HUES48 (cell line): ENCODE measurements at regions not wholly inside any gene's neighbourhood (a gene's known extent, or its start where the extent isn't known, plus 50 kb on each side); places are given as distances from the start of the nearest gene placed in this dataset.

ENCODE experiments used
- H3K27ac ChIP-seq: one replicate; pipeline ENCODE4 v1.7.0; 2013; ENCODE audit warnings: low read depth, low read length, inconsistent platforms
- H3K27me3 ChIP-seq: 2 replicates; pipeline ENCODE4 v1.6.1; 2013; ENCODE audit warnings: mild to moderate bottlenecking, low read length; ENCODE audit not compliant: control insufficient read depth, insufficient read depth
- H3K36me3 ChIP-seq: 2 replicates; pipeline ENCODE4 v1.6.1; 2013; ENCODE audit warnings: low read length; ENCODE audit not compliant: control insufficient read depth, insufficient read depth
- H3K4me1 ChIP-seq: 2 replicates; pipeline ENCODE4 v1.6.1; 2013; ENCODE audit warnings: mild to moderate bottlenecking, low read length; ENCODE audit not compliant: control insufficient read depth, insufficient read depth
- H3K4me3 ChIP-seq: 2 replicates; pipeline ENCODE4 v1.5.1; 2013; ENCODE audit warnings: mild to moderate bottlenecking, low read depth, low read length
- H3K9ac ChIP-seq: 2 replicates; pipeline ENCODE4 v1.6.1; 2013; ENCODE audit warnings: mild to moderate bottlenecking, low read depth, low read length, moderate library complexity
- H3K9me3 ChIP-seq: 2 replicates; pipeline ENCODE4 v1.6.1; 2013; ENCODE audit warnings: low read length; ENCODE audit not compliant: control insufficient read depth, insufficient read depth

DNA sequence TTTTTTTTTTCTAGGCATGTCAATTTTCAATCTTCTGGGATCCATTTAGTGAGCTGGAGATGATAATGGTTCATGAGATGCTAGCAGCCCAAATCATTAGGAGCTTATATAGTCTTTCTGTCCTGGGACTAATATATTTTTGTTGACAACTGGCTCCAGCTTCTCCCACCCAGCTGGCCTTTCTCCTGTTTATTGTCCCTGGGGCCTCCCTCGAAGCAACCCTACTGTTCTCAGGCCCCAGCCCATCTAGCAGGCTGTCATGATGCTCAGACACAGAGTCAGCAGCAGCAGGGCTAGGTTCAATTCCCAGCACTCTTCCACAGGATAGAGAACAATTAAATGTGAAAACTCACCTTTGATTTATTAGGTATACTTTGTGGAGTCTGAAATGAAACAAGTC lies 127.6 kb upstream of the MID1 start:
- Histone ChIP-seq H3K4me1 (peaks cover 35% of the 10 kb centered on the region), H3K9ac (no peak overlapping the region), H3K9me3 (no peaks in the 10 kb centered on the region), H3K27me3 (no peaks in the 10 kb centered on the region), H3K36me3 (no peaks in the 10 kb centered on the region), H3K4me3 (no peak overlapping the region), H3K27ac (no peak overlapping the region)

GRCh38 chrX:10749113-10749512 lies 128.7 kb upstream of the MID1 start:
- H3K4me1 ChIP-seq, result peaks cover 29% of the 10 kb centered on the region
- H3K27ac ChIP-seq, result no peak overlapping the region
- no peak overlapping the region for H3K4me3 ChIP-seq
- H3K27me3 ChIP-seq, result no peaks in the 10 kb centered on the region
- no peaks in the 10 kb centered on the region for H3K9me3 ChIP-seq
- no peak overlapping the region for H3K9ac ChIP-seq
- H3K36me3 ChIP-seq, result no peaks in the 10 kb centered on the region

GRCh38 chrX:10750581-10750980 lies 130.2 kb upstream of the MID1 start:
- Histone ChIP-seq H3K9ac (no peak overlapping the region), H3K4me1 (peaks cover 34% of the 10 kb centered on the region), H3K27ac (no peak overlapping the region), H3K4me3 (no peak overlapping the region), H3K27me3 (no peaks in the 10 kb centered on the region), H3K9me3 (no peaks in the 10 kb centered on the region), H3K36me3 (no peaks in the 10 kb centered on the region)

- no peak overlapping the region for H3K9ac ChIP-seq
- H3K9me3 ChIP-seq, result no peaks in the 10 kb centered on the region
- no peak overlapping the region for H3K27ac ChIP-seq
- H3K36me3 ChIP-seq, result no peaks in the 10 kb centered on the region
- no peak overlapping the region for H3K4me3 ChIP-seq
- peaks cover 35% of the 10 kb centered on the region for H3K4me1 ChIP-seq
- no peaks in the 10 kb centered on the region for H3K27me3 ChIP-seq
Observed at GRCh38 chrX:10753116-10753515, 132.7 kb upstream of the MID1 start.

DNA sequence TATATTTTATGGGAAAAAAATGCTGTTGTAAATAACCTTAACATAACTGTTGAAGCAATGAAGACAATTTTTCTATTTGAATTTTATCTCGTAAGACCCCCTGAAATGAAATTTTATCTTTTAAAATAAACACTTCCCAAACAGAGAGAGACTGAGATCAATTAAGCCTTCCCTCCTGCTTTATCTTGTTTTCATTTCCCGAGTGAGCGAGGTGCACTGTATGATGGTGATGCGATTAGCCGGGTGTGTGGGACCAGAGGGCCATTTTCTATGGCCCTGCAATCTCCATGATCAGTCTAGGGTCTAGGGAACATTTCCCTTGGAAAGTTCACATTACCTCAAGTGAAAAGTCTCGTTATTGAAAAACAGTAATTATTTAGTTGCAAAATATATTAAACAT lies 134.1 kb upstream of the MID1 start:
- no peak overlapping the region for H3K4me3 ChIP-seq
- H3K9me3 ChIP-seq, result no peaks in the 10 kb centered on the region
- H3K36me3 ChIP-seq, result no peaks in the 10 kb centered on the region
- H3K27ac ChIP-seq, result peak overlapping the region; percentile 69
- no peaks in the 10 kb centered on the region for H3K27me3 ChIP-seq
- no peak overlapping the region for H3K9ac ChIP-seq
- peaks cover 40% of the 10 kb centered on the region for H3K4me1 ChIP-seq

DNA sequence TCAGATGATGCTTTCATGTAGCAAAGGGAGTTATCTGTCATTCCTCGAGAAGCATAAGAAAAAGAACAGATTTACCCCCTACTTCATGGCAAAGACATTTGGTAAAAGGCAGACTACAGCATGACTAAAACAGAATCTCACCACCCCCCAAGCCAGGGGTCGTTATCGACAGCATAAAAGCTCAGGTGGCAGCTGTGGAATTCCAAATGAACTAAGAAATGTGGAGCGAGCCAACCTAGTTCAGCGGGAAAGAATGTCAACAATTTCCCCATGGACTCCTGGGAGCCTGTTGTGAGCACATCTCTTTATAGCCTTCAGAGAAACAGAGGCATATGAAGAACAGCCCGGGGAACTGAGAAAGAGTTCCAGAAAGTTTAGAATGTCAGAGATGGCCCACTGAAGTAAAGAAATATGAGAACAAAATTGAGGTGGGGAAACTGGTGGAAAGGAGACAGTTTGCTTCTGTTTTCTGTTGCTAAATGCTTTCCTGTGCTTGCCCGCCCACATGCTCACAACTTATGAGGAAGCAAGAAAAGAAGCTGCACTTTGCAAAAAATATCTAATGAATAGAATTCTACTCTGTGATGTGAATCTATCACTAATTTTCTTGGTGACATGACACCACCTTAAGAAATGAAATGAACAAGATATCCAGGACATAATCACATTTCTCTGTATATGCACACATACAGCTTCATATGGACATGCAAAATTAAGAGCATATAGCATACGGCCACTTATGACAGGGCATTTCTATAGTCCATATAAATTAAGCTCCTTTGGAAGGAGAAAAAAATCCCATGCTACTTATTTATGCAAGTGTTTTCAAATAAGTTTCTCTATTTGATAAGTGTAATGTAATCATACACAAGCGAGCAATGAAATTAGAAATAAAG lies 135.3 kb upstream of the MID1 start:
- Histone ChIP-seq H3K27me3 (no peaks in the 10 kb centered on the region), H3K4me3 (peak overlapping the region; percentile 1; the same call in 1 of the 2 replicates), H3K27ac (peak overlapping the region; percentile 69), H3K4me1 (peaks cover 50% of the 10 kb centered on the region), H3K36me3 (no peaks in the 10 kb centered on the region), H3K9ac (peak overlapping the region; percentile 1; the same call in 1 of the 2 replicates), H3K9me3 (no peaks in the 10 kb centered on the region)

DNA sequence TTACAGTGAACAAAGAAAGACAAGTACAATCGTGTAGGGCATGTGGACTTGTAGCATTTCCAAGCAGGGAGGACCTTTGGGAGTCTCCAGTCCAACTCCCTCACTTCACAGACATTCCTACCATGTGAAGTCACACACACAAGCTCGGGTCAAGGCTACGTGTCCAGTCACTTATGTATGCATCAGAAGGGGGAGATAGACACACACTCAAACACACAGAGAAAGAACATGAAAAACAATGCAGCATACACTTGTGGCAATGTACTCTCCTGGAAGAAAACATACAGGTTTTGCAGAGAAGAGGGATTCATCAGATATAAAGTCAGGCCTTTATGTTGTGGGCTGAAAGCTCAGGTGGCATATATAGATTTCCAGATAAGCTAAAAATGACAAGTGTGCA lies 136.1 kb upstream of the MID1 start:
- Histone ChIP-seq H3K36me3 (no peaks in the 10 kb centered on the region), H3K27me3 (no peaks in the 10 kb centered on the region), H3K9me3 (no peaks in the 10 kb centered on the region), H3K27ac (peak overlapping the region; percentile 69), H3K4me1 (peaks cover 50% of the 10 kb centered on the region), H3K4me3 (no peak overlapping the region), H3K9ac (no peak overlapping the region)

DNA sequence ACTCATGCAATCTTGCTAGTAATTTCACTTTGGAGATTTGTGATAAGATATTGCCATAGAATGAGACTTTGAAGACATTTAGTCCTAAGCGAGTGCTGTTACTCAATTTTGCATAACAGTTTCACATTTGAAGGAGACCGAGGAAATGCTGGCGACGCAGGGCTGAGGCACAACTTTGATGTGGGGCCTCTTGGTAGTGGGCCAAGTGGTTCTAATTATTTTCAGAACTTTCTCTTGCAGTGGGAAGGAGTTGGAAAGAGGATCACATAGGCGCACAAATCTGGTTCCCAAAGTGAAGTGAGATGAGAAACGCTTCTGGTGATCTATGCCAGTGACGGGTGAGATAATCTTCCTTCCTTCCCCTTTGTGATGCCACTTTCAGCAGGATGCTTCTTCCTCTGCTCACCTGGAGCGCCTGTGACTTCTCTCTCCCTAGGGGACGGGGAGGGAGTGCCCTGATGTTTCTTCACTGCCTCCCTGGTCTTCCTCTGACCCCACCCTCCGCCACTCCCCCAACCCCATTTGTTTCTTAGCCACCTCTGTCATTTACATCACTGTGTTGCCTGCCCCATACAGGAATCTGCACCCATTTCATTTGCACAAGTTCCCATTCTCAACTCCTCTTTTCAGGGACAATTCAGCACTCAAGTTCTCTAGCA lies 138.9 kb upstream of the MID1 start:
- Histone ChIP-seq H3K36me3 (no peaks in the 10 kb centered on the region), H3K9me3 (no peaks in the 10 kb centered on the region), H3K4me1 (peaks cover 46% of the 10 kb centered on the region), H3K27me3 (no peaks in the 10 kb centered on the region), H3K4me3 (peak overlapping the region; percentile 20), H3K9ac (no peak overlapping the region), H3K27ac (peak overlapping the region; percentile 34)

- Histone ChIP-seq H3K27me3 (no peaks in the 10 kb centered on the region), H3K9ac (no peak overlapping the region), H3K36me3 (no peaks in the 10 kb centered on the region), H3K9me3 (no peaks in the 10 kb centered on the region), H3K4me1 (peaks cover 24% of the 10 kb centered on the region), H3K27ac (no peak overlapping the region), H3K4me3 (no peak overlapping the region)
Observed at GRCh38 chrX:10761447-10761846, 141.1 kb upstream of the MID1 start.

DNA sequence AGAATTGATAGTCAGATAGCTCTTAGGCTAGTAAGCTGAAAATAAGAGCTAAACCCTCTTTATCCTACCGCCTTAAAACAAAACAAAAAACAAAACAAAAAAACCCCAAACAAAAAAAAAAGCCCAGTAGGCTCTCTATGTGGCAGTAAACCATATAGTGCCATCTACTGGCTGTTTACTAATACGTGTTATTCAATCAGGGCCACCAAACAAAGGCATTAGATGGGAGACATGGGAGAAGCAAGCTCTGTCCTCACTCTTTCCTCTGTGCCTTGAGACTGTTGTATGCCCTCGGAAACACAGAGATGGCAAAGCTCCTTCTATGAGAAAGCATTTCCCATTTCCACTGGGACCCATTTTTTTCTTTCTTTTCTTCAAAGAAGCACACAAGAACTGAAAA lies 148.8 kb upstream of the MID1 start:
- Histone ChIP-seq H3K27me3 (no peaks in the 10 kb centered on the region; the same call in 1 of the 2 replicates), H3K9me3 (no peaks in the 10 kb centered on the region), H3K4me3 (peak overlapping the region; percentile 1; the same call in 1 of the 2 replicates), H3K9ac (no peak overlapping the region), H3K36me3 (no peaks in the 10 kb centered on the region), H3K27ac (peak overlapping the region; percentile 31), H3K4me1 (peaks cover 22% of the 10 kb centered on the region)
